WI38 (cell line): ENCODE measurements at regions not wholly inside any gene's neighbourhood (a gene's known extent, or its start where the extent isn't known, plus 50 kb on each side); places are given as distances from the start of the nearest gene placed in this dataset.
"Not testable (repeated sequence)": the region's sequence is repeated elsewhere in the genome, so short reads cannot be mapped to it uniquely, and the experiment has no call there.

Experiments
- H3K4me3 ChIP-seq: 2 replicates; pipeline ENCODE4 v1.5.1; 2011; ENCODE audit warnings: low read depth, mild to moderate bottlenecking, control low read depth, low read length
- TF ChIP-seq, protein P1 (sequence below): IDR thresholded peaks from 2 replicates; pipeline ENCODE4 v1.5.1; 2012; ENCODE audit warnings: low read depth, mild to moderate bottlenecking, control low read depth, low read length

DNA sequence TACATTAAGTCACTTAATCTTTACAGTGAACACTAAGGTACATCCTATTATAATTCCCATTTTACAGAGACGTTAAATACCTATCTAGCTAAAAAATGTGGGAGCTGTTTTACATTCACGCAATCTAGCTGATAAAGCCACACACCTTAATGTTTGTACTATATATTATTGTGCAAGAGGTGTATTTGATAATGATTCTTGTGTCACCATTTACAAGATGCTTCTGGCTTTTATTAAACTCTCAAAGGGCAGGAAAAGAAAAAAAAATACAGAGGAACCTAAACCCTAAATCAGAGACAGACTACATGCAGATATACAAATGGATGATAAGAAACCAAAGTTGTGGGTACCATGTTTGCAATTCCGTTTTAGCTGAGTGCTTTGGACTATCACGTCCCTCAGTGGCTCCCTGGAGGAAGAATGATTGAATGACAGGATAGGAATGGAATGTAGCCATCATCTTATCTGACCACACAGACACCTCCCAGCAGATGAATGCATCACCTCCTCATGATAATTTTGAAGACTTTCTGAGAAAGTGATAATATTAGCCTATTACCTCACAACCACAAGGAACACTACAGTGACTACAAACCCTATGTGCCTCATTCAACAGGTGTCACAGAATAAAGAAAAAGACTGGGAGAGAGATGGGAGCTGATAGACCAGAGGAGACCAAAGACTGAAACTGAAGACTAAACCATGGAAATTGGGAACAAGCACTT is 230.5 kb upstream of the SERP2 start:
- H3K4me3 ChIP-seq = no peak overlapping the region
- TF ChIP-seq, protein P1, sequence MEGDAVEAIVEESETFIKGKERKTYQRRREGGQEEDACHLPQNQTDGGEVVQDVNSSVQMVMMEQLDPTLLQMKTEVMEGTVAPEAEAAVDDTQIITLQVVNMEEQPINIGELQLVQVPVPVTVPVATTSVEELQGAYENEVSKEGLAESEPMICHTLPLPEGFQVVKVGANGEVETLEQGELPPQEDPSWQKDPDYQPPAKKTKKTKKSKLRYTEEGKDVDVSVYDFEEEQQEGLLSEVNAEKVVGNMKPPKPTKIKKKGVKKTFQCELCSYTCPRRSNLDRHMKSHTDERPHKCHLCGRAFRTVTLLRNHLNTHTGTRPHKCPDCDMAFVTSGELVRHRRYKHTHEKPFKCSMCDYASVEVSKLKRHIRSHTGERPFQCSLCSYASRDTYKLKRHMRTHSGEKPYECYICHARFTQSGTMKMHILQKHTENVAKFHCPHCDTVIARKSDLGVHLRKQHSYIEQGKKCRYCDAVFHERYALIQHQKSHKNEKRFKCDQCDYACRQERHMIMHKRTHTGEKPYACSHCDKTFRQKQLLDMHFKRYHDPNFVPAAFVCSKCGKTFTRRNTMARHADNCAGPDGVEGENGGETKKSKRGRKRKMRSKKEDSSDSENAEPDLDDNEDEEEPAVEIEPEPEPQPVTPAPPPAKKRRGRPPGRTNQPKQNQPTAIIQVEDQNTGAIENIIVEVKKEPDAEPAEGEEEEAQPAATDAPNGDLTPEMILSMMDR = no peak

DNA sequence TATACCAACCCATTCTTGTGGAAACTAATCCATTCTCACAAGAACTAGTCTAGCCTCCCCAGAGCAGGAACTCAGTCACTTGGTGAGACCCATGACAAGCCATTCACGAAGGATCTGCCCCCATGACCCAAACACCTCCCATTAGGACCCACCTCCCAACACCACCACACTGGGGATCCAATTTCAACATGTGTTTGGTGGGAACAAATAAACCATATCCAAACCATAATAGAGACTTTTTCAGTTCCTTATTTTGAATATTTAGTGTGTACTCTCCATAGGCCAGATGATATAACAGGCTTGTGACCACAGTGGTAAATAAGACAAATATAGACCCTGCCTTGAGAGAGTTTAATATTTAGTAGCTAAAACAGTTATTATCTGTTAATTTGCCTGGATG is 227.5 kb upstream of the SERP2 start:
- TF ChIP-seq, protein P1 = no peak
- H3K4me3 ChIP-seq = no peak overlapping the region

DNA sequence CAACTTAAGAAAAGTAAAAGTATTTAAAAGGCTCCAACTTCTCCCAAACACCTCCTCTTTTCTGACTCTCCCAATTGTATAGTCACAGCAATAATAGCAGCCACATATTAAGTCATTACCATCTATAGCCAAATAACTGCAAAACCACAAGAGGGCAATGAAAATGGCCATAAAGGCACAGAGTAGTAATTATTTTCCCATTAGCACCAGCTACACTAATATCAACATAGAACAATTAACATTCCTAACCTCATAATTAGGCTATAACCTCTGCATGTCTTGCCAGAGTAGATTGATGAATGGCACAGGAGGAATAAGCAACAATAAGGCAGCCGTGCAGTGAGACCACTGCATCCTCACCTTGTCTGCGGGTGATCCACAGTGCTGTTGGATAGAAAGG is 226.4 kb upstream of the SERP2 start:
- no peak overlapping the region for H3K4me3 ChIP-seq
- TF ChIP-seq, protein P1 = no peak

- TF ChIP-seq, protein P1 = no peak
- no peak overlapping the region for H3K4me3 ChIP-seq
Measured at GRCh38 chr13:44147648-44148047, 226.0 kb upstream of the SERP2 start.

- H3K4me3 ChIP-seq = no peak overlapping the region
- TF ChIP-seq, protein P1 = no peak
Measured at GRCh38 chr13:44148159-44148914, 225.3 kb upstream of the SERP2 start.

- H3K4me3 ChIP-seq = not testable (repeated sequence)
Measured at GRCh38 chr13:44149231-44149630, 224.4 kb upstream of the SERP2 start.

DNA sequence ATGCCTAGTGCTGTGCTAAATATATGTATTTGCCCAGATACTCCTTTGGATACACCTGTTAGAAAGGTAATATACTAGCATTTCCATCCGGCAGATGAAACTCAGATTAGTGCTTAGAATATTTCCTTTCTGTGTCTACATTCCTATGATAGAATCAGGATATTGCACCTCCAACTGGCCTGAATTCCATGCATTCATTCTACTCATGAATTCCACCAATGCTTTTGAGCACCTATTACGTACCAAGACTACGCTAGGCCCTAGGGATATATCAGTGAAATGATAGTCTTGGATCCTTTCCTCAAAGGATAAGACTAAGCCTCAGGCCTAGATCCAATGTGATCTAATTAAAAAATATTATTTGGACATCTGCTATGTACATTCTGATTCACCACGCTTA is 223.8 kb upstream of the SERP2 start:
- TF ChIP-seq, protein P1 = no peak
- no peak overlapping the region for H3K4me3 ChIP-seq
